Right renal pelvis (tissue), 4 donors: ENCODE measurements at regions not wholly inside any gene's neighbourhood (a gene's known extent, or its start where the extent isn't known, plus 50 kb on each side); places are given as distances from the start of the nearest gene placed in this dataset.

ENCODE experiments used
- DNase-seq, 4 donors: peaks; one replicate each; pipeline ENCODE4 v3.0.0-alpha.2; 2013; ENCODE audit warnings: low read depth in 4 of 4, low spot score in 3 of 4, missing footprints in 1 of 4

- no peak for DNase-seq
Measured at GRCh38 chr5:23579566-23579965, 72.2 kb downstream of the PRDM9 start.

- no peak for DNase-seq
Measured at GRCh38 chr5:23583081-23583480, 75.7 kb downstream of the PRDM9 start.

GRCh38 chr5:23588841-23589326 is 81.5 kb downstream of the PRDM9 start:
- DNase-seq: no peak

- DNase-seq: no peak
Measured at GRCh38 chr5:23591250-23591649, 83.8 kb downstream of the PRDM9 start.

GRCh38 chr5:23606927-23607326 is 99.5 kb downstream of the PRDM9 start:
- DNase-seq: no peak

- no peak for DNase-seq
Measured at GRCh38 chr5:23612701-23613100, 105.3 kb downstream of the PRDM9 start.

GRCh38 chr5:23613566-23613965 is 106.2 kb downstream of the PRDM9 start:
- DNase-seq: no peak

GRCh38 chr5:23614422-23614821 is 107.0 kb downstream of the PRDM9 start:
- no peak for DNase-seq

GRCh38 chr5:23626961-23627360 is 119.6 kb downstream of the PRDM9 start:
- no peak for DNase-seq

GRCh38 chr5:23627976-23628375 is 120.6 kb downstream of the PRDM9 start:
- no peak for DNase-seq

- no peak for DNase-seq
Measured at GRCh38 chr5:23629396-23629795, 122.0 kb downstream of the PRDM9 start.

- no peak for DNase-seq
Measured at GRCh38 chr5:23631302-23632045, 124.1 kb downstream of the PRDM9 start.

- DNase-seq: no peak
Measured at GRCh38 chr5:23635938-23636337, 128.5 kb downstream of the PRDM9 start.

GRCh38 chr5:23639326-23639725 is 131.9 kb downstream of the PRDM9 start:
- no peak for DNase-seq

GRCh38 chr5:23648656-23649055 is 141.2 kb downstream of the PRDM9 start:
- no peak for DNase-seq

- DNase-seq: no peak
Measured at GRCh38 chr5:23649594-23649993, 142.2 kb downstream of the PRDM9 start.

GRCh38 chr5:23655674-23656073 is 148.3 kb downstream of the PRDM9 start:
- no peak for DNase-seq

GRCh38 chr5:23675456-23675855 is 168.0 kb downstream of the PRDM9 start:
- DNase-seq: no peak

GRCh38 chr5:23677996-23678395 is 170.6 kb downstream of the PRDM9 start:
- no peak for DNase-seq

- no peak for DNase-seq
Measured at GRCh38 chr5:23684103-23684502, 176.7 kb downstream of the PRDM9 start.

- no peak for DNase-seq
Measured at GRCh38 chr5:23703940-23704855, 196.8 kb downstream of the PRDM9 start.

GRCh38 chr5:23717486-23717885 is 210.1 kb downstream of the PRDM9 start:
- DNase-seq: no peak
